Activated CD8-positive, alpha-beta memory T cell treated with anti-CD3 and anti-CD28 coated beads, Interleukin-2, amount 50 U/mL, for 1 hour (primary cell): ENCODE measurements at regions not wholly inside any gene's neighbourhood (a gene's known extent, or its start where the extent isn't known, plus 50 kb on each side); places are given as distances from the start of the nearest gene placed in this dataset.

Source experiments
- DNase-seq: peaks from one replicate; pipeline ENCODE4 v3.0.0-alpha.2; 2020; ENCODE audit errors: extremely low read depth

DNA sequence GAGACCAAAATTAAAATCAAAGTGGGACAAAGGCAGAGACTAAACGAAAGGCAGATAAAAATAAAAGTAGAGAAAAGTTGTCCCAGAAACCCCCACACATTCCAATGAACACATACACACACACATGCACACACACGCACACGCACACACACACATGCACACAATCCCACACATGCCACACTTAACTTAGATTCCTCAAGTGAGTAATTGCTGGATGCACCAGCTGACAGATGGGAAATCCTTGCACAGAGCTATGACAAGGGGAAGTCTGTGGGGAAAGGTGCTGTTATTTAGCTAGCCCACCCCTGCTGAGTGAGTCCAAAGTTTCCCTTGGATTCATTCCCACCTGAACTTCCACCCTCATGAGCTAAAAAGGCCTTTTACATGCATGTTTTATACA lies 233.9 kb downstream of the RAB28 start:
- no peak for DNase-seq

DNA sequence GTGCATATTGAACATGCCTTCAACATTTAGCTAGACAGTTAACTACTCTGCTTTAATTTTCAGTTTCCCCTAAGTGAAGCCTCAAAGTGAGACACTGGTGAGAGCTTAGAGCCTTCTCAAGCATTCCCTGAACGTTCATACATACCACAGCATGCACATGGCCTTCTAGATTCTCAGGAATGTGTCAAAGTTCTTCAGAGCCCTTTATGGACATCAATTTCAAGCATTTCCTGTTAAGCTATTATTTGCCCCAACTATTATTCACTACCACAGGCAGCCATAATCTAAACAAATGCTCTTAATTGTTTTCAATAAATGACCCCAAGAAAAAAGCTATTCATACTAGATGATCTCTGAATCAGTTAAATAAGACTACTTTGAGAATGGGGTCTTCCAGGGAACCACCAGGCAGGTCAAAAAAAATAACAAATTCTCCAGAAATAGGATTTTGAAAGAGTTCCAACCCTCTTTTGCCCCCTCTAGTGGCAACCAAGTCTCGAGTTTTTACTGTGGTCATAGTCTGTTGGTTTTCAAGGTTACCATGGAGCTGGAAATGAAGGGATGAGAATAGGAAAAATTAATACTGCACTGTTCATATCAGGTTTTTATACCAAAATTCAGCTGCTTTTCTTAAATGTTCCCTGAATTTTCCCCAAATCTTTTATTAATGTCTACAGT lies 235.4 kb downstream of the RAB28 start:
- DNase-seq: no peak

DNA sequence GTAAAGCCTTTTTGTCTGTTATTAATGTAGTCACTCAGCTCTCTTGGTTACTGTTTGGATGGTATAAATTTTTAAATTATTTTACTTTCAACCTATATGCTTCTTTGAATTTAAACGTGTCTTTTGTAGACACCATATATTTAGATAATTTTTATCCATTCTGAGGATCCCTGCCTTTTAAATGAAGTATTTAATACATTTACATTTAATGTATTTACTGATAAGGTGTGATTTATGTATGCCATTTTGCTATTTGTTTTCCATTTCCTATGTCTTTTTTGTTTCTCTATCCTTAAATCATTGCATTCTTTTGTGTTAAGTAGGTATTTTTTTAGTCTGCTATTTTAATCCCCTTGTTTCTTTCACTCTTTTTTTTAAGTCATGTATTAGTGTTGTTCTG lies 238.0 kb downstream of the RAB28 start:
- DNase-seq: no peak

DNA sequence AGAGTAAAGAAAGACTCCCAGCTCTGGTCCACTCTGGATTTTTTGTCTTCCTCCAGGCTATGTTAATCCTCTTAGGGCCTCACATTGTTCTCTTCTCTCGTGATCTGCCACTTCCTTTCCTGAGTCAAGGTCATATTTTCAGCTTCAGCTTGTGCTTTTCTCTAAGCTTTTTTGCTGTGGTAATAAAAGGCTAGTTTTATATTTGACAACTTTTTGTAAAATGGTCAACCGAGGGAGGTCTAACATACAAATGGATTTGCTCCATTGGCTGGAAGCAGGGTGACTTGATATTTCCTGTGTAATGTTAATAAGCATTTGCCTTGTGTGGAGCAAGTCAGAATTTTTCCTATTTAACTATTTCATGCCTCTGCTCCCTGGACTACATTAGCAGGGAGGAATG lies 239.7 kb downstream of the RAB28 start:
- no peak for DNase-seq

- DNase-seq: no peak
These were observed 241.0 kb downstream of the RAB28 start for GRCh38 chr4:13243152-13243551.

DNA sequence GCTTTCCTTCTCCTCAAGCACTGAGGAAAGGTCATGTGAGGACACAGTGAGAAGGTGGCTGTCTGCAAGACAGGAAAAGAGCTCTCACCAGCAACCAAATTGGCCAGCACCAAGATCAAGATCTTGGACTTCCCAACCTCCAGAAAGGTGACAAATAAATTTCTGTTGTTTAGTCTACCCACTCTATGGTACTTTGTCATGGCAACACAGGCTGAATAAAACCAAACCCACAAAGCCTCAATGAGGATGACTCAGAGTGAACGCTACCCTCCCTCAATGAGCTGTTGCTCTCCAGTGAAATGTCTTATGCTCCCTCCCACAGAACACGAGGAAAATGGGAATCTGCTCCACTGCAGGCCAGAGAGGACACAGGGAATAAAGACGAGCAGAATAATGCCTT lies 244.1 kb downstream of the RAB28 start:
- DNase-seq: no peak

DNA sequence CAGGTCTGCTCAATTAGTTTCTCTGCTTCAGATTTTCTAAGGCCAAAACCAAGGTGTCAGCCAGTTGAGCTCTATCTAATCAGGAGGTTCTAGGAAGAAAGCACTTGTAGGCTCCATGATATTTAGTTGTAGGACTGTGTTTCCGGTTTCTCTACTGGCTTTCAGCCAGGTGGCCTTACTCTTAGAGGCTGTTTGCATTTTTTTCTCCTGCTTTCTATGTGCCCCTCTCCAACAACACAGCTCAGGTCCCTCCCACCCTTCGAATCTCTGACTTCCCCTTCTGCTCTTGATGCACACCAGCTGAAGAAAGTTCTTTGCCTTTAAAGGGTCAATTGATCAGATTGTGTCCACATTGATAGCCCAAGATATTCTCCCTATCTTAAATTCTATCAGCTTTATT lies 245.2 kb downstream of the RAB28 start:
- no peak for DNase-seq

GRCh38 chr4:13236485-13236884 lies 247.7 kb downstream of the RAB28 start:
- no peak for DNase-seq

DNA sequence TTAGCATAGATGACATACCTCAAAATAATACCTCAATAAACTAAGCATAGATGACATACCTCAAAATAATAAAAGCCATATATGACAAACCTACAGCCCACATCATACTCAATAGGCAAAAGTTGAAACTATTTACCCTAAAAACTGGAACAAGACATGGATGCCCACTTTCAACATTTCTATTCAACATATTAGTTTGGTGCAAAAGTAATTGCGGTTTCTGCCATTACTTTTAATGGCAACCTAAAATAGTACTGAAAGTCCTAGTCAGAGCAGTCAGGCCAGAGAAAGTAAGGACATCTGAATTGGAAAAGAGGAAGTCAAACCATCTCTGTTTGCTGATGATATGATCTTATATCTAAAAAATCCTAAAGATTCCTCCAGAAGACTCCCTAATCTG lies 250.4 kb downstream of the RAB28 start:
- no peak for DNase-seq

- no peak for DNase-seq
These were observed 264.2 kb downstream of the RAB28 start for GRCh38 chr4:13219971-13220370.

DNA sequence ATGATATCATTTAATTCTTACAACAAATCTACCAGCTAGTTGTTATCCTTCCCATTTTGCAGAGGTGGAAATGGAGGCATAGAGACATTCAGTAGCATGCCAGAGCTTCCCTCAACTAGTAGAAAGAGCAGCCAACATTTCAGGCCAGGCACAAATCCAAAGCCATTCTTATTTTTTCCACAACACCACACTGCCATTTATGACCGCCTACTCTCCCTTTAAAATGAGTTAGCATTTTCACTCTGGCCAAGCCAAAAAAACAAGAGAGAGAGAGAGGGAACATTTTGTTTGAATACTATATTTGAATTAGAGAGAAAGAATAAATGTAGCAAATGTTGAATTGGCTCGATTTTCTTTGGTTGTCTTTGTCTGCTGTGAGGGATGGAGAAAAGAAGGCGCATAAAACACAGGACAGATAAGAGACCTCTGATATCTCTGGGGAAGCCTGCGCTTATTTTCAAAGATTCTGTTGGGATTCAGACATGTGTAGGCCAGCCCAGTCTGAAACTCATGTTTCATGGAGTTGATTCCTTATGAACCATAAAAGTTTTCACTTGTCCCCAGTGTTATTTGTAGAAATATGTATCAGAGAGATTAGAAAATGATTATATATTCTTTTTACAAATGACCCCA lies 265.7 kb downstream of the RAB28 start:
- DNase-seq: no peak

DNA sequence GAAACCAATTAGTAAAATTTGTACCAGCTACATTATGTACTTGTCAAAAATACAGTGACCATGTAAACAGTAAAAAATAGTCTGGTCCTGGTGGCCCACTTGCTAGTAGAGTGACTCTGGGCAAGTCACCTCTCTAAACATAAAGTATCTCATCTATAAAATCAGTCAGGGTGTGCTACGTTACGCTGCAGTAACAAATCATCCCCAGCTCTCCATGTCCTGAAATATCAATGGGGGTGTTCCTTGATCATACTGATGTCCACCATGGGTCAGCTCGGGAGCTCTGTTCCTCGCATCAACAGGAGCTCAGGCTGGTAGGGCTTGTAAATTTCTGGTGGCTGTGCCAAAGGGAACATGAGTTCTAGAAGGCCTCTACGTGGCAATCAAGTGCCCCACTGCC lies 268.6 kb downstream of the RAB28 start:
- no peak for DNase-seq

GRCh38 chr4:13212936-13213335 lies 271.2 kb downstream of the RAB28 start:
- no peak for DNase-seq

DNA sequence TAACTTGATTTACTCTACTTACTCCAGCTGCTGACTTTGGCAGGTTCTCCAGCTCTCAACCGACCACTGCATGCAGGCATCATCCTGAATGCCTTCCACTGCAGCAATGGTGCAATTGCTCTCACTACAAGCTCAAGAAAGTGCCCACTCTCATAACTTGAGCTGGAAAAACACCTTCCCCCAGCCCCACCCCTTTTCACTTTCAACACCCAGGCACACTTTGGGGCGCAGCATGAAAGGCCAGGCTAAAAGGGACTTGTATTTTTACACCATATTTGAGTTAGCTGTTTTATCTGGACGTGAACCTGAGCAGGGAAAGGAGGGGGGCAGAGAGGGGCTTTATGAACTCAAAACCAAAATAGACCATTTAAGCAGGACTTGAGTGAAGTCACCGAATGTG lies 274.5 kb downstream of the RAB28 start:
- no peak for DNase-seq

GRCh38 chr4:13208558-13209193 lies 275.5 kb downstream of the RAB28 start:
- no peak for DNase-seq

DNA sequence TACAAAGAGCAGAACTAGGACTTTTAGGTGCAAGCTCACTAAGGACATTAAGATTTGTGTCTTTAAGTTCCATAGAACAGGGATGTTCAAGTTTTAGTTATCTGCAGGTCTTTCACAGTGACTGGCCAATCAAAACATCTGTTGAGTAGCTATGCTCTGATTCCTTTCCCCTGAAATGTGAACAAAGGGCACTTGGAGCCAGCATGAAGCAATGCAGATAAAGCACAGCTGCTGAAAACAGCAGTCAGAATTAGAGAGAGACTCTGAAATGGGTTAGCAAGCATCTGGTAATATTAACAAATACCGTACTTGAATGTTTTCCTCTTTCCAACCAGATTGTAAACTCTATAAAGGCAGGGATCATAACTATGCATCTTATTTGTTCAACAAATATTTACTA lies 276.9 kb downstream of the RAB28 start:
- DNase-seq: no peak

DNA sequence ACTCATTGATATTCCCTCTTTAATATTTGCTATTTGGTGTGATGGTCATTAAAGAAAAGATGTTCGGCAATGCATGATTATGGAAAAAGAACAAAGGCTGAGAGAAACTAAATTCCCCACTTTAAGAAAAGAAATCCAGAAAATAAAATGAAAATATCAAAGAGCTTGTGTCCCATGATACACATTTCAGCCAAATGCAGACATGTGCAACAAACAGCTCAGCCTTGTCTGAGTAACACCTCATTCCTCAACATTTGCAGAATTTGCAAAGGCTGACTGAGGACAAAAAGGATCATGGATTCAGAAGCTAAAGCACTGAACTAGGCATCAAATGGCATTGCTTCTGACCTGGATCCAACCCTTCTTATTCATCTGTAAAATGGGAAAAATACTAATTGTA lies 281.0 kb downstream of the RAB28 start:
- DNase-seq: no peak

- no peak for DNase-seq
These were observed 281.4 kb downstream of the RAB28 start for GRCh38 chr4:13202701-13203100.

- no peak for DNase-seq
These were observed 282.9 kb downstream of the RAB28 start for GRCh38 chr4:13201241-13201640.

DNA sequence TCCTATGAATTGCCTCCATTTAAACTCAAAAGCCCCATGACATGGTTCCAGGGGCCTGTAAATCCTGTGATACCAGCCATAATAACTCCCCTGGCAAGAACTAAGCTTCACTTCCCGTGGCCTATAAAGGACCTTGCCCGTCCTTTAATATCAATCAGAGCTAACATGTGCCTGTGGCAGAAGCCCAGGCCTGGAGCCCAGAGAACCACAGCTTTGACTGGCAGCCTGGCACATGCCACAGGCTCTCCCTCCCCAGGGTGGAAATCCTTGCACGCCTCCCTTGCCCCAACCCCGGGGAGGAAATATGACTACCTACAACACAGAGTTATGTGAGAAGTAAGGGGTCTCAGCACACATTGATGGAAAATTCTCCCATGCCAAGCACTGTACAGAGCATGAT lies 287.4 kb downstream of the RAB28 start:
- DNase-seq: no peak

GRCh38 chr4:13193662-13194061 lies 290.5 kb downstream of the RAB28 start:
- DNase-seq: no peak

DNA sequence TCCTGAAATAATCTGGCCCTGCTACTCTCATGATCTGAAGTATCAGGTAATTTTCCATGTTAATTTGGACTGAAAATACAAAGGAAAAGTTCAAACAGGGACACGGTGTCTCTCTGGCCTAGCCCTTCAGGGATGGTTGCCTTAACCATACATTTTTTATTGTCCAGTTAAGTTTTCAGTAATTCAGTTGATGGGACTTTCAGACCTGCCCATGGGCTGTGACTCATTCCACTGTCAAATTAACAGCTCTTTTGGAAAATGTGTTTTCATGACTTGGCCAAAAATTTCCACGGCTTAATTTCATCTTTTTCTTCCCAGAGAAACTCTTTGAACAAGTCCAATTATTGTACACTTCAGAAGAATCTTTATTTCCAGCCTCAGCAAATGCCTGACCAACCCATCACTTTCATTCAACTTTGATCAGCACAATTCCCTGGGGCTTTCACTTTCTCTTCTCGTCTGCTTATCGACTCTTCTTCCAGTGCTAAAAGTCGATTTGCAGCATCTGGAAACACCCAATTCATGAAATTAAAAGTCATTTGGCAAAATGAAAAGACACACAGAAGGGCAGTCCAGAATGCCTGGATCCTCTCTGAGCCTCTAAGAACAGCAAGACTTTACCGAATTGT lies 293.9 kb downstream of the RAB28 start:
- DNase-seq: no peak

- no peak for DNase-seq
These were observed 299.9 kb downstream of the RAB28 start for GRCh38 chr4:13184199-13184598.
